ENCODE measurements at regions not wholly inside any gene's neighbourhood (a gene's known extent, or its start where the extent isn't known, plus 50 kb on each side); places are given as distances from the start of the nearest gene placed in this dataset.

- Mint-ChIP-seq H3K36me3 (ENCODE audit: low read depth) (peaks cover 2% of the 10 kb centered on the region), H3K27ac (no peak overlapping the region), H3K9me3 (peaks cover 3% of the 10 kb centered on the region), H3K4me3 (no peak overlapping the region), H3K27me3 (peaks cover 2% of the 10 kb centered on the region), H3K4me1 (peaks cover 9% of the 10 kb centered on the region)
- ChIA-PET POLR2A (no interaction called here), CTCF (no interaction called here)
- DNase-seq, result no peak
These were observed 54.2 kb upstream of the MGST2 start for GRCh38 chr4:139611391-139611790.

DNA sequence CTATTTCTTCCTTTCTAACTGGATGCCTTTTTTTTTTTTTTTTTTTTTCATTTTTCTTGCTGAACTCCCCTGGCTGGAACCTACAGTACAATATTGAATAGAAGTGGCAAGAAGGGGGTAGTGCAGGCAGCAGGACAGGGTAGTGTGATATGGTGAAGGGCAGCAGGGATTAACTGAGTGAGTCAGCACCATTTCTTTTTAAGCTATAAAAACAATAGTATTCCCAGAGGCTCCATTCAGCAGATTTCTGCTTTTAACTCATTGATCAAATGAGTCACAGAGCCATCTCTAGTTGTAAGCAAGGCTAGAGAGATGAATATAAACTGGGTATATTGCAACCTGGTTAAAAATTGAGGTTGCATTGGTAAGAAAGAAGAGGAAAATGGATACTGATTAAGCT lies 53.6 kb upstream of the SETD7 start:
- H3K9me3 Mint-ChIP-seq, result peaks cover 3% of the 10 kb centered on the region
- peaks cover 17% of the 10 kb centered on the region for H3K4me1 Mint-ChIP-seq
- peaks cover 2% of the 10 kb centered on the region for H3K27me3 Mint-ChIP-seq
- CTCF ChIA-PET, result interaction anchor here (0.6 to 1.0 kb wide), 2 partner anchors 48 to 246 kb away, joined by 3 read pairs; no protein-coding TSS in a partner anchor
- H3K4me3 Mint-ChIP-seq, result no peak overlapping the region
- peaks cover 5% of the 10 kb centered on the region for H3K36me3 Mint-ChIP-seq (ENCODE audit: low read depth)
- H3K27ac Mint-ChIP-seq, result no peak overlapping the region
- no peak for DNase-seq
- POLR2A ChIA-PET, result no interaction called here

GRCh38 chr4:139607502-139608060 lies 51.6 kb upstream of the SETD7 start:
- peaks cover 3% of the 10 kb centered on the region for H3K9me3 Mint-ChIP-seq
- H3K4me3 Mint-ChIP-seq, result no peak overlapping the region
- peaks cover 2% of the 10 kb centered on the region for H3K27me3 Mint-ChIP-seq
- CTCF ChIA-PET, result no interaction called here
- POLR2A ChIA-PET, result no interaction called here
- H3K27ac Mint-ChIP-seq, result no peak overlapping the region
- peaks cover 26% of the 10 kb centered on the region for H3K4me1 Mint-ChIP-seq
- no peak for DNase-seq
- peaks cover 5% of the 10 kb centered on the region for H3K36me3 Mint-ChIP-seq (ENCODE audit: low read depth)

DNA sequence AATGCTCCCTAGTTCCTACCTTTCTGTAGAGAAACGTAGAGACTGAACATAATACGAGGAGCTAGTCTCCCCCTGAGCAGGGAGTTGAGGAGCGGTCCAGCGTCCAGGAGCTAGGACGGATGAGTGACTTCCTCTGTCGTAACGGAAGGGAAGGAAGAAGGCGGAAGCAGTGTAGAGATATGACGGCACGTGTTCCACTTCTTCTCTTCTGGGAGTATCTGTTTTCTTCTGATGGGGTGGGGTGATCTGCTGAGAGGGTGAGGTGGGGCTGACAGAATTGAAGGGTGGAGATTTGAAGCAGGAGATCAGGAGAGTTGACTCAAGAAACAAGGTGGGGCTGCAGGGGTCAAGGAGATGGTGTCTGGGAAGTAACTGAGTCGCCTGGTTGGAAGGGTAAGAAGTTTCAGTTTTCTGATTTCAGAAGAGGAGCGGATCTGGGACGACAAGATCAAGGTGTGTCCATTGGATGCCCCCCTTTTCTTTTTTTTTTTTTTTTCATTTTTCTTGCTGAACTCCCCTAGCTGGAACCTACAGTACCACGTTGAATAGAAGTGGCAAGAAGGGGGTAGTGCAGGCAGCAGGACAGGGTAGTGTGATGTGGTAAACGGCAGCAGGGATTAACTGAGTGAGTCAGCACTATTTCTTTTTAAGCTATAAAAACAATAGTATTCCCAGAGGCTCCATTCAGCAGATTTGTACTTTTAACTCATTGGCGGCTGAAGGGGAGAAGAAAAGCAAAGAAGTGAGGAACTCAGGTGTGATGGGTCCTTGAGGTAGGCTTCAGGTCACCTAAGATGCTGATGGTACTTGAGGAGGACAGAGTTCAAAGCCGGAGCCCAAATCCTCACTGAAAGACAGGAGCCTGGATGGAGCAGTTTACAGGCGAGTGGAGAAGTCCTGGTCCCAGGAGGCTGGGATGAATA lies 50.8 kb upstream of the SETD7 start:
- ChIA-PET CTCF (interaction anchor here (0.5 to 4.9 kb wide), 6 partner anchors 9 to 910 kb away, joined by 3 to 27 read pairs (median 4); no protein-coding TSS in a partner anchor), POLR2A (no interaction called here)
- H3K9me3 Mint-ChIP-seq, result peaks cover 3% of the 10 kb centered on the region
- peaks cover 5% of the 10 kb centered on the region for H3K36me3 Mint-ChIP-seq (ENCODE audit: low read depth)
- H3K27ac Mint-ChIP-seq, result peak overlapping the region; percentile 51
- no peak for DNase-seq
- peaks cover 28% of the 10 kb centered on the region for H3K4me1 Mint-ChIP-seq
- H3K4me3 Mint-ChIP-seq, result peak overlapping the region; percentile 48
- peaks cover 2% of the 10 kb centered on the region for H3K27me3 Mint-ChIP-seq

GRCh38 chr4:139606103-139606502 lies 50.1 kb upstream of the SETD7 start:
- peaks cover 28% of the 10 kb centered on the region for H3K4me1 Mint-ChIP-seq
- ChIA-PET CTCF (interaction anchor here (0.6 to 4.9 kb wide), 5 partner anchors 9 to 575 kb away, joined by 3 to 27 read pairs (median 4); no protein-coding TSS in a partner anchor), POLR2A (no interaction called here)
- H3K4me3 Mint-ChIP-seq, result no peak overlapping the region
- H3K27me3 Mint-ChIP-seq, result peaks cover 2% of the 10 kb centered on the region
- peaks cover 3% of the 10 kb centered on the region for H3K9me3 Mint-ChIP-seq
- peaks cover 5% of the 10 kb centered on the region for H3K36me3 Mint-ChIP-seq (ENCODE audit: low read depth)
- H3K27ac Mint-ChIP-seq, result peak overlapping the region; percentile 51
- no peak for DNase-seq
